AG09319 (cell line): ENCODE measurements at regions not wholly inside any gene's neighbourhood (a gene's known extent, or its start where the extent isn't known, plus 50 kb on each side); places are given as distances from the start of the nearest gene placed in this dataset.
"Not testable (repeated sequence)": the region's sequence is repeated elsewhere in the genome, so short reads cannot be mapped to it uniquely, and the experiment has no call there.

Source experiments
- DNase-seq: peaks from one replicate; pipeline ENCODE4 v3.0.0-alpha.2; 2010; ENCODE audit warnings: low read depth; ENCODE audit errors: extremely low read depth
- TF ChIP-seq, protein P1 (sequence below): IDR thresholded peaks from 2 replicates; pipeline ENCODE4 v1.5.1; 2011; ENCODE audit warnings: low read depth, mild to moderate bottlenecking, inconsistent platforms, low read length, moderate library complexity

DNA sequence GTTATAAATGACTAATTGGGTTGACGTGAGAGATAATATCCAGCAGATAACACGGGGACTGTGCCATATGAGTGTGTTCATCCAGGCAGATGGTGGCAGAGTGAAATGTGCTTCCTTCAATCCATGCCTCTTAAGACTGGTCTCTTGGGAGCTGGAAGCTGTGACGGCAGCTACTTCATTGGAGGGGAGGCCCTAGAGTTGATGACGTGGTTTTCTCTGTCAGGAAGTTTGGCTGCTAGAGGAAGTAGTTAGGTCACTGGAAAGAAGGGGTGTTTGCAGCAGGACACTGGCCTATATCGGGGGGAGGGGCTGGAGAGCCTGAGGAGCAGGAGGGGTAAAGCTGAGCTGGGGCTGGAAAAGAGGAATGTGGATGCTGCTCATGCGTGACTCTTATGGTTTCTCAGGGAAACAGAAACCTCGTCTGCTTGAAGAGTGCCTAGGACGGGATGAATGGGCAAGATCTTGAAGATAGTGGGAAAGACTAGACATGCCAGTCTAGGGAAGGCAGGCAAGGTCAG is 3051.6 kb downstream of the RPIA start:
- DNase-seq, result not testable (repeated sequence)

DNA sequence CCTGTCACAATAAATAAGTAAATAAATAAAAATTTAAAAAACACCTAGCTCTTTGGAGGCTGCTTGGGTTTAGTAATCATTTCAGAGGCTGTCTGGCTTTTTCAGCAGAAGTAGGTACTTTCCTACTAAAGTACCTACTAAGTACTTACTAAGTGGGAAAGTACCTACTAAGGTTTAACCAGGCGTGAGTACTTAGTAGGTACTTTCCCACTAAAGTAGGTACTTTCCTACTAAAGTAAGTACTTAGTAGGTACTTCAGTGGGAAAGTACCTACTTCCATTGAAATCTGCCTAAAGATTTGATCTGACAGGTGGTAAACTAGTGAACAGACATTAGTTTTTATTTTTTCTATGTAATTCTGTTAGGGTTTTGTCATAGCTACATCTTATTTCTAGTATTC is 3052.4 kb downstream of the RPIA start:
- not testable (repeated sequence) for DNase-seq

DNA sequence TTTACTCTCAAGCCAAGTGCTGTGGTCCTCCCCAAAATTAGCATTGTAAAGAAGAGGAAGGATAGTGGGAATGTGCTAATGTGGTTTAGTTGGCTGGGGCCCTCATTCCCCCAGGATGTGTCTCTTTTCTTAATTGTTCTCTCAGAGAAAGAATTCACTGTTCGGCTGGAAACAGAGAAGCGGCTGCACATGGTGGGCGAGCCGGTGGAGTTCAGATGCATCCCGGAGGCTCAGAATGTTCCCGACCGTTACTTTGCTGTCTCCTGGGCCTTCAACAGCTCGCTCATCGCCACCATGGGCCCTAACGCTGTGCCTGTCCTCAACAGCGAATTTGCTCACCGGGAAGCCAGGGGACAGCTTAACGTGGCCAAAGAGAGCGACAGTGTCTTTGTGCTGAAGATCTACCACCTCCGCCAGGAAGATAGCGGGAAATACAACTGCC is 3053.2 kb downstream of the RPIA start:
- DNase-seq, result not testable (repeated sequence)

DNA sequence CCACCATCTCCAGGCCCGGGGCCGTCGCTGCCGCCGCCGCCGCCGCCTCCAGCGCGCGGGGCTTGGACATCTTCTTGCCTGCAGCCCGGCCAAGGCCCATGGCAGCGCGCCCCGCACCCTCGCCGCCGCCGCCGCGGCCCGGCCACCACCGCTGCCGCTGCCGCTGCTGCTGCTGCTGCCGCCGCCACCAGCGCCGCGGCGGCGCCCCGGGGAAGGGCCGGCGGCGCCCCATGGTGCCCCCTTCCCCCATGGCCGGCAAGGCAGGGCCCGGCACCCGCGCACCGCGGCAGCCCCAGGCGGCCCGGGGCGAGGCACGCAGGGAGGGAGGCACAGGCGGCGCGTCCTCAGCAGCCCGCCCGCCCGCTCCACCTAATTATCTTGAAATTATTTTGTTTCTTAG is 3057.4 kb downstream of the RPIA start:
- TF ChIP-seq, protein P1, sequence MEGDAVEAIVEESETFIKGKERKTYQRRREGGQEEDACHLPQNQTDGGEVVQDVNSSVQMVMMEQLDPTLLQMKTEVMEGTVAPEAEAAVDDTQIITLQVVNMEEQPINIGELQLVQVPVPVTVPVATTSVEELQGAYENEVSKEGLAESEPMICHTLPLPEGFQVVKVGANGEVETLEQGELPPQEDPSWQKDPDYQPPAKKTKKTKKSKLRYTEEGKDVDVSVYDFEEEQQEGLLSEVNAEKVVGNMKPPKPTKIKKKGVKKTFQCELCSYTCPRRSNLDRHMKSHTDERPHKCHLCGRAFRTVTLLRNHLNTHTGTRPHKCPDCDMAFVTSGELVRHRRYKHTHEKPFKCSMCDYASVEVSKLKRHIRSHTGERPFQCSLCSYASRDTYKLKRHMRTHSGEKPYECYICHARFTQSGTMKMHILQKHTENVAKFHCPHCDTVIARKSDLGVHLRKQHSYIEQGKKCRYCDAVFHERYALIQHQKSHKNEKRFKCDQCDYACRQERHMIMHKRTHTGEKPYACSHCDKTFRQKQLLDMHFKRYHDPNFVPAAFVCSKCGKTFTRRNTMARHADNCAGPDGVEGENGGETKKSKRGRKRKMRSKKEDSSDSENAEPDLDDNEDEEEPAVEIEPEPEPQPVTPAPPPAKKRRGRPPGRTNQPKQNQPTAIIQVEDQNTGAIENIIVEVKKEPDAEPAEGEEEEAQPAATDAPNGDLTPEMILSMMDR, result no peak
- DNase-seq, result no peak

DNA sequence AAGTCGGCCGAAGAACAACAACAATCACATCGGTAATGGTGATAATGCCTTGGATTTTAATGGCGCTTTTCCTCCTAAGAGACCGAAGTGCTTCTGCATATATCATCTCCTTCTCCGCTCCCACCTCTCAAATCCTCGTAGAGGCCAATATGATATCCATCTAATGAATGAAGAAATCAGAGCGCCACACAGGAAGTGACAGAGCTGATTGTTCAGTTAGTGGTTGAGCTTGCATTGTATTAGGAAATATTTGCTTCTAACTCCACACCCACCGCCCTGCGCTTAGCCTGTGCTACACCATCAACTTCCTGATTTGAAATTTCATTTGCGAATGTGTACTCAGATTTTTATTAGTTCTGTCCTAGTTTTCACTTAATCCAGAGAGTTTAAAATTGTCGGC is 3058.2 kb downstream of the RPIA start:
- not testable (repeated sequence) for DNase-seq

DNA sequence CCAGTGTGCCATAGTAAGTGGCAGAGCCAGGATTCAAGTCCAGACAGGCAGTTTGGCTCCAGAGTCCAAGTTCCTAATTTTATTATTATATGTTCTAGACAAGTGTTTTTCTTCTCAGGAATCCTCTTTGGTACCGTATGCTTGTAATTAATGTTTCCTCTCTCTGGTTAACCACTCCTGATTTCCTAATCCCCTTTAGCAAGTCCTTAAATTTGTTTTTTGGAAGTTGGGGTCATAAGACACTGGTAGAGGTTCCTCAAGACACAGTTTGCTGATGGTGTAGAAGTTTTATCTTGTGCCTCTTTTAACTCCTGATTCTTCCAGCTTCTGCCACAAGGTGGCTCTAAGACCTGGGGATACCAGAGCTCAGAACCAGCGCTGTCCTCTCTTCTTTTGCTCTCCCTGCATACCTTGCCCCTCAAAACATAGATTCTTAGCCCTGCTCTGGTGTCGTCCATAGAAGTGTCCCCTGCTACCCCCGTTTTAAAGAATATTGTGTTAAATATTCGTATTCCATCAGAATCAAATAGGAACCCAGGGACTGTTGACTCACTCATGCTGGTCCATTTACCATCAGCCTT is 3068.0 kb downstream of the RPIA start:
- DNase-seq, result not testable (repeated sequence)

DNA sequence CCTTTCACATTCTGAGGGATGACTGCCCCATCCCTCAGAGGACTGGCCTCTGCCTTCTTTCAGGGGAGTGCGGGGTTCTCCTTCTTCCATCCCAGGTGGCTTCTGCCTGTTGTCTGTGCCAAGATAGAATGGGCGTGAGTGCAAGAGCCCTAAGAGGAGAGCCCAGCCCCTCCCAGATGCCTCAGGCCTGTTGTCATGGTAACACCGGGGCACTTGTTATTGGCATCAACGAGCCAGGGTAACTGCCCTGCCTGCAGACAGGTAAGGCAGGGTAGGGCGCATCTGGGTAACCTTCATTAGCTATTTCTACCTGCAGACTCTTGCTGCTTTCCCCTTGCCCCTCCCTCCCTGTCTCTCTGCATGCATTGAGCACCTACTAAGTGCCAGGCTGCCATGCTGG is 3069.2 kb downstream of the RPIA start:
- not testable (repeated sequence) for DNase-seq

DNA sequence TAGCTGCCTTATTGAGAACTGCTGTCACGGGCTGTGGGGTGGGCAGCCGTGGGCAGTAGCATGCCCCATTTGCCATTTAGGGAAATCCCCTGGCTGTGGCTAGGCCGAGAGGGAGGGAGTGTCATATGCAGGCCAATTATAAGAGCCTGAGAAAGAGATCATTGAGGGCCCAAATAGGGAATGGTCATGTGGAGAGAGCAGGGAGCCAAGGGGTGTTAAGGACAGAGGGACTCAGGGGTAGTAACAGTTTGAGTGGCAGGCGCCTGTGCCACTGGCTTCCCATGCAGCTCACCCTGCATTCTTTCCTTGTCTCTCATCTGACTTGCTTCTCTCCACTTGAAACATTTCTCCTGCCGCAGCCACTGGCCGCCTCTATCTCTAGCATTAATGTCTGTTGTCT is 3070.8 kb downstream of the RPIA start:
- DNase-seq, result not testable (repeated sequence)

DNA sequence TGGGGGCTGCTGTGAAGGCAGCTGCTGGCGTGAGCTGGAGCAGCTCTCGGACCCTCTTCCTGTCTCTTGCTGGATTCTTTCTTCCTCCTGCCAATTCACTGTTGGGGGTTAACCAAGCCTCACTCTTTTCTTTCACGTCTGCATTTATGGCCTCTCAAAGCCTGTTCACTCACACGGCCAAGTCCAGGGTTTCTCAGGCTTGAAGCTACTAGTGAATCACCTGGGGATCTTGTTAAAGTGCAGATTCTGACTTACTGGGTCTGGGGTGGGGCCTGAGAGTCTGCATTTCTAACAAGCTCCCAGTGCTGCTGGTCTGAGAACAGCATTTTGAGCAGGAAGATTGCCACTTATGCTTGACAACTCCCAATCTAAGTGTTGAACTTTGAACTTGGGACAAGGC is 3072.2 kb downstream of the RPIA start:
- DNase-seq, result not testable (repeated sequence)

DNA sequence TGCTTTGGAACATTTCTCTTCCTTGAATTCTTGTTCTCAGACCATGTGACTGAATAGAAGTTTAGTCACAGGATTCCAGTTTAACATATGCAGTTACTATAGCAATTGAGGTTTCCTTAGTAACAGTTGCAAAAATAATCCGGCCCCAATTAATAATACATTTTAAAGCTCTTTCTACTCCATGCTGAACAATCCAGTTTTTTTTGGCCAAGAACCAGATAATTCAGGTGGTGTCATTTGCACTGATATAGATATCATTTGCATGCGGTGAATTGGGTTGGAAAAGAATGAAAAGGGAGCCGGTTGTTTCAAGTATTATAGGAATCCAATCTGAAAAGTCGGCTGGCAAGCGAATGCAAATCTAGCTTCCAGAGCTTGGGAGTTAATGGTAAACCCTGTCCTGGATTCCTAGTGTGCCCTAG is 3073.1 kb downstream of the RPIA start:
- DNase-seq, result not testable (repeated sequence)

DNA sequence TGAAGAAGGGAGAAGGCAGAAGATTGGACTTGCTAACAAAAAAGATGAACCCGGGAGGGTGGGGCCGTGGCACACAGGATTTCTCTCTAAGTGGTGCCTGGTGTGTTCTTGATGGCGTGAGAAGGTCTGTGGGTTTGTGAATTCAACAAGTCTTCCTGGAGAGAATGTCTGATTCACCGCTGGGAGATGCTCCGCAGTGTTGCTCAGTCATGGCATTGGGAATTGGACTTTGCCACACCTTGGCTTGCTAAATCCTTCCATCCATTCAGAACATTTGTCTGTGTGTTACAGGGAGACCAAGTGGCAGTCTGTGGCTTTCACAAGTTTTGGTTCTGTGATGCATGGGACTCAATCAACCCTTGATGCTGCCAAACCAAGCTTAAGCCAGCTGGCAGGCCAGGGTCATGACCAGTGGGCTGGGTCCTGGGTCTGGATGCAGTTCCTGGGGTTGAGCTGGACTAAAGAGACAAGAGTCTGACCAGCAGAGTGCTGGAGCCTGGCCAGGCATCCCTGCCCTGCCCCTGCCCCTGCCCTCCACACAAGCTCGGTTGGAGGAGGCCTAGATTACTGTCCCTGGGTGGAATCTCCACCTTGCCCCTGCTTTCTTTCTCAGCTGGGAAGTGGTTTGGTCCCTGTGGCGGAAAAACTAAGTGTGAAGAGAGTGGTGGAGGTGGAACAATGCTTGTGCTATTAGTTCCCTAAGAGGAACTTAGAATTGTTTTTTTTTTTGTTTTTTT is 3073.7 kb downstream of the RPIA start:
- not testable (repeated sequence) for DNase-seq

DNA sequence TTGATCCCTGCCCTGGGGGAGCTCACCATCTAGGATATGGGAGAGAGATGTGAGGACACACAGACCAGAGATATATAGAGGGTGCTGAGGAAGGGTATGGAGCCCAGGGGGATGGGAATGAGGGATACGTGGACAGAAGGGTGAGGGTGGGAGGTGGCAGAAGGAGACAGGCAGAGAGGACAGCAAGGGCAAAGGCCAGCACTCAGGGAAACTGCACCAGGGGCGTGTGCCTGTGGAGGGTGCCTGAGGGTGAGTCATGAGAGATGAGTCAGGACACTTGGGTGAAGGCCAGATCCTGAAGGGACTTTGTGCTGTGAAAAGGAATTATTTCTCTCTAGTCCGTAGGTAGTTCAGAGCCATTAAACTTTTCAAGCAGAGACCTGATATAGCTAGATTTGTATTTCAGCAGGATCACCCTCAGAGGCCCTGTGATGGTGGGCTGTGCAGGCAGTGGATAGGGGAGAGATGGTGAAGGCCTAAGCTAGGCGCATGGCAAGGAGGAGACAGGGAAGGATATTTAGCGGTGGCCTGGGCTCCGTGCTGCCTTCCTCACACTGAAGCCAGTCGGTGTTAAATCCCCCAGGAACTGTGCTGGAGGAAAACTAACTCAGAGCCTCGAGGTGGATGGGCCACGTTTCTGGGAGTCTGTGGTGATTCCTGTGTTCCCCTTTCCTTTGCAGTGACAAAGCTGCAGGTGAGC is 3075.0 kb downstream of the RPIA start:
- peak; percentile 23 for DNase-seq

DNA sequence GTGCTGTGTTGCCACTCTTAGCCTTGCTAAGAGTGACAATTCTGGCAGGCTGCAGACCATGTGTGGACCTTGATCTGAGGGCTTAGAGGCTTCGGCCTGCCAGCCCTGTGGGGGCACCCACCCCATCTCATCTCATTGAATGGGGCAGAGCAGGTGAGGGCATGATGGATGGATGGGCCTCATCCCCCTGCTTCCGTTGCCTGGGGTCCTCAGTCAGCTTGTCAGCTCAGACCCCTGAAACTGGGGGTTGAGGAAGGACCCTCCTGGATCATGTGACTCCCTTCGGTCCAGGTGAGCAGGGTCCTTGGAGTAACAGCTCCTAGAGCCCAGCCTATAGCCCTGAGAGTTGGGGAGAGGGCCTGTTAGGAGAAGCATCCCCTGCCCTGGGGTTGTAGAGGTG is 3076.8 kb downstream of the RPIA start:
- not testable (repeated sequence) for DNase-seq

DNA sequence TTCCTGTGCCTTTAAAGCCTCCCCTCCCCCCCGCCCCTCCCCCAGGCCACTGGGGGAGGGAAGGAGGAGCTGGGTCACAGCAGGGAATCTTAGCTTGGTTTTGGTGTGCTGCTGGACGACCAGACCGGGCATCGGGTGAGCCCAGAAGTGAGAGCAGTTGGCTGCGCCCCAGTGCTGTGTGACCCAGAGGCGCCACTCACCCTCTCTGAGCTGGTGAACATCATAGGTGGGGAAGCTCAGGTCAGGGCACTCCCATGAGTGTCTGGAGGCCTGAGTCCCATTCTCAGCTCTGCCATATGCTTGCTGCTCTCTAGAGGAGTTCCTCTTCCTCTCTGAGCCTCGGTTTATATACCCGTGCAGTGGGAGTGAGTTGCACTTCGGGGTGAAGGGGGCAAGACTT is 3077.5 kb downstream of the RPIA start:
- DNase-seq, result not testable (repeated sequence)

DNA sequence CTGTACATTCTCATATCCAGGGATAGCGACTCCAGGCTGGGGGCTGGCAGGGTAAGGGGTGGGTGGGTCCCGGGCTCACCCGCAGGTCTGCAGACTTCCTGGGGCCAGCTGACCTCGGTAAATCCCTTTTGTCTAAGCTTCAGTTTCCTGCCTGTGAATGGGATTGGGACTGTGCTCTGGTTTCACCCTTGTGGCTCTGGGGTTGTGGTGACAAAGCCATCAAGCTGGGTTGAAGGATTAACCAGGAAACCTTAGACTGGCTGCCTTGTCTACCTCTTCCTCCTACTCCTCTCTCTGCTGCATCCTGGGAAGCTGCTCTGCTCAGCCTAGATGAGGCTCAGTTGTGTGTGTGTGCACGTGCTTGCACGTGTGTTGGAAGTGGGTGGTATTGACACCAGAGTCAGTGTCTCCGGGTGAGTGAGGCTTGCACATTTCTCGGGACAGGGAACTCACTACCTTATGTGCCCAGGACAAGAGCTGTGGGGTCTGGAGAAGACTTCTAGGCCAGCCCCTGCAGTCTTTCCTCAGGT is 3078.6 kb downstream of the RPIA start:
- DNase-seq, result not testable (repeated sequence)

DNA sequence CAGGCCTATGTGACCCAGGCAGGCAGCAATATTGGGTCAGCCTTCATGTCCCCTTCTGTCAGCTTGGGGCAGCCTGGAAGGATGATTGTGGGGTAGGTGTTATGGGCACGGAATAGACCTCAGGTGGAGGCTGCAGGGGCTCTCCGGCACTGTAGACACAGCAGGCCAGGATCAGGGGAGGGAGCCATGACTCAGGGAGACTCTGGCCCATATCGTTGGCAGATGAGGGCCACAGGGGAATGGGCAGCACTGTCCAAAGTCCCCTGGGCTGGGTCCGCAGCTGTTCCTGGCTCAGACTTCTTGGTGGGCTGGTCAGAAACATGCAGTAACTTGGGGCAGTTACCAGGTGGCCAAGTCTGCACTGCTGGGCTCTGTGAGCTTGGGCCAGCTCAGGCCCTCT is 3080.1 kb downstream of the RPIA start:
- DNase-seq, result not testable (repeated sequence)

DNA sequence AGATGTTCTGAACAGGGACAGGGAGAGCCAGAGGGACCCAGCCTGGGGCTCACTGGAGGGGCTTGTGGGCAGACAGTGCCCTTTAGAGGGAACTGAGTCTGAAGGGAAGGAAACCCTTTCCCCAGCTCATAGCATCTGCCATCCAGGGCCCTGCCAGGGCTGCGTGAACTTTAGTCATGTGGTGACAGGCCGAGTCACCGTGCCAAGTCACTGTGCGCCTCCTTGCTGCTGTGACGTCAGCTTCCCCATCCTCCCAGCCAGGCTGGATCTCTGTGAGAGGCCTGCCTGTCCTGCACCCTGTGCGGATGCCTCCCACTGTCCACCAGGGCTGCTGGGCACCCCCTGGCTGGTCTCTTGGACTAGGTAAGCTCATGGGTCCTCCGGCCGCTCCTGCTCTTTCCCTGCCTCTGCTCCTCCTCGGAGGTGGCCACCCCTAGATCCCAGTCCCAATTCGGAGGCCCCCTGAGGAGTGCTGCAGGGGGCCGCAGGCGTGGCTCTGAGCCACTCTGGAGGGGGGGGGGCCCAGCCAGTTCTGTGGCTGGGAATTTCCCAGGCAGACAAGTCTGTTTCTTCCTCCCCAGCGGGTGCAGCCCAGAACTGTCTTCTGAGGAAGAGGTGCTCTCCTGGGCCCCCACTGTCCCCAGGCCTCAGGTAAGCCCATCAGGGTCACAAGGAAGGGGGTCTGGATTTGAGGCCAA is 3080.9 kb downstream of the RPIA start:
- not testable (repeated sequence) for DNase-seq

DNA sequence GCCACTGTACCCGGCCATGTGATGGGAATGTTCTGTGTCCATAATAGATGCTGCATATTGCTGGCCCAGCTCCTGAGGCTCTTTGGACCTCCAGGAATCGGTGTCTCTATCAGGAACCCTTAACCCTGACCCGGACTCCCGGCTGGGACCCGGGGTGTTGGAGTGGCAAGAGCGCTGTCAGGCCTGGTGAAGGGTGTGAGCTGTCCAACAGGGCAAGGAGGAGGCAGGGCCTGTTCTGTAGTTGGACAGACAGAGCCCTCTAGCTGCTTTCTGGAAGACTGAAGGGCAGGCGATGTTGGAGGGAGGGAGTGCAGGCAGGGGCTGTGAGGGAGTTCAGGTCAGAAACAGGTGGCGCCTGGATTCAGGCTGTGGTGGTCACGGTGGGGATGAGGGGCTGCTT is 3082.3 kb downstream of the RPIA start:
- not testable (repeated sequence) for DNase-seq

DNA sequence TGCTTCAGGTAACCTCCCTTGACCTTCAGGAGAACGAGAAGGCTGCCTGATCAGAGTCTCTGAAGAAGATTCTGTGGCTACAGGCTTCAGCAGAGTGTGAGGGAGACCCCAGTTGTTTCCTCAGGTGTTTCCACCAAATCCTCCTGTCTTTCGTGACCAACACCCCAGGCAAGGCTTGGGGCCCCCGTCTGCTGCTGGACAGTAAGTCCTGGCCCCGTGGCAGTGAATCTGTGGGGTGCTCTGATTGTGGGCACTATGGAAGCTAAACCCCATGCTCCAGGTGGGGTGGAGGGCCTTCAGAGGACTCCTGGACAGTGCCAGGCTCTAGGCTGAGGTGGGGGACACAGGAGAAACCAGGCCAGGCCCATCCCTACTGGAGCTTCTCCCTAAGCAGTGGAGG is 3083.7 kb downstream of the RPIA start:
- not testable (repeated sequence) for DNase-seq
